ENCODE measurements at regions not wholly inside any gene's neighbourhood (a gene's known extent, or its start where the extent isn't known, plus 50 kb on each side); places are given as distances from the start of the nearest gene placed in this dataset.

GRCh38 chr1:63051886-63052285 is 268.0 kb downstream of the ATG4C start:
- H3K79me2 ChIP-seq (replicated peaks; ENCODE audit: insufficient read depth): no peaks in the 10 kb centered on the region
- Mint-ChIP-seq H3K4me1 (peaks cover 9% of the 10 kb centered on the region; the same call in 2 of the 3 replicates), H3K27me3 (ENCODE audit: insufficient read depth, low read depth, poor library complexity) (peaks cover 2% of the 10 kb centered on the region), H3K9me3 (no peaks in the 10 kb centered on the region), H3K27ac (no peak overlapping the region), H3K4me3 (no peak overlapping the region), H3K36me3 (ENCODE audit: low read depth) (no peaks in the 10 kb centered on the region)
- TF ChIP-seq ZNF114 (CRISPR knock-in tag; IDR thresholded peaks at IDR 0.05): no peak
- no peak for TF ChIP-seq ZNF462 (CRISPR knock-in tag; IDR thresholded peaks at IDR 0.05)
- TF ChIP-seq ETS1 (IDR thresholded peaks at IDR 0.05): no peak
- no peak for TF ChIP-seq STAT1 (IDR thresholded peaks at IDR 0.05; ENCODE audit: unreplicated experiment)
- no peak for TF ChIP-seq POLR2AphosphoS5 (IDR thresholded peaks at IDR 0.05; ENCODE audit: low read depth)
- no peak for TF ChIP-seq CTCF (conservative IDR thresholded peaks at IDR 0.05; ENCODE audit: low read depth in 2 of 2)
- TF ChIP-seq EZH2 (IDR thresholded peaks at IDR 0.05; ENCODE audit: low read depth, unreplicated experiment): no peak
- TF ChIP-seq REST (IDR thresholded peaks at IDR 0.05; ENCODE audit: unreplicated experiment): no peak
- no peak for TF ChIP-seq CREB1 (CRISPR knock-in tag; IDR thresholded peaks at IDR 0.05; ENCODE audit: low read depth)
- no peak for TF ChIP-seq ZNF331 (CRISPR knock-in tag; IDR thresholded peaks at IDR 0.05; ENCODE audit: low read depth)
- TF ChIP-seq NANOG (IDR thresholded peaks at IDR 0.05; ENCODE audit: borderline replicate concordance): no peak
- TF ChIP-seq JUNB (IDR thresholded peaks at IDR 0.05; ENCODE audit: unreplicated experiment): no peak
- TF ChIP-seq EZH2phosphoT487 (IDR thresholded peaks at IDR 0.05; ENCODE audit: unreplicated experiment): no peak
- H3K27ac ChIP-seq (ENCODE audit: low read depth): no peak overlapping the region
- H3K9me2 ChIP-seq (ENCODE audit: insufficient read depth): no peaks in the 10 kb centered on the region
- no peaks in the 10 kb centered on the region for H3K27me3 ChIP-seq (ENCODE audit: insufficient read depth)
- peaks cover 5% of the 10 kb centered on the region; the same call in 1 of the 2 replicates for H3K4me1 ChIP-seq (ENCODE audit: insufficient read depth)
- no peaks in the 10 kb centered on the region for H4K20me1 ChIP-seq (replicated peaks; ENCODE audit: insufficient read depth)
- no peaks in the 10 kb centered on the region for H3F3A ChIP-seq (replicated peaks; ENCODE audit: low read depth)
- DNase-seq (ENCODE audit: low spot score): no peak
- H3K36me3 ChIP-seq (ENCODE audit: insufficient read depth): no peaks in the 10 kb centered on the region
- H3K4me3 ChIP-seq: no peak overlapping the region
- ATAC-seq: no peak
- H2AFZ ChIP-seq: peak overlapping the region; percentile 52
- H3K4me2 ChIP-seq: no peak overlapping the region
